Upper lobe of left lung (tissue), 6 donors: ENCODE measurements at regions not wholly inside any gene's neighbourhood (a gene's known extent, or its start where the extent isn't known, plus 50 kb on each side); places are given as distances from the start of the nearest gene placed in this dataset.

Source experiments
- ATAC-seq, 2 donors: fragments of 200-7000 bp; cut with Tn5 transposase; one replicate each; pipeline ENCODE4 v1.9.1; 2022; ENCODE audit warnings: mild to moderate bottlenecking in 2 of 2, moderate library complexity in 2 of 2; ENCODE audit not compliant: low FRiP score in 2 of 2
- DNase-seq, 2 donors: peaks; one replicate each; pipeline ENCODE4 v3.0.0-alpha.2; 2019 to 2020
- H3K27ac ChIP-seq, 4 donors: fragments of 200-600 bp; sonication (generic); one replicate each; pipeline ENCODE4 v1.5.1; 2016 to 2019
- H3K27me3 ChIP-seq, 4 donors: fragments of 200-600 bp; sonication (generic); one replicate each; pipeline ENCODE4 v1.5.1; 2017 to 2019
- H3K36me3 ChIP-seq, 4 donors: fragments of 200-600 bp; sonication (generic); one replicate each; pipeline ENCODE4 v1.5.1; 2016 to 2019
- H3K4me1 ChIP-seq, 4 donors: fragments of 200-600 bp; sonication (generic); one replicate each; pipeline ENCODE4 v1.5.1; 2018 to 2019
- H3K4me3 ChIP-seq, 4 donors: fragments of 200-600 bp; sonication (generic); one replicate each; pipeline ENCODE4 v1.5.1; 2017 to 2019; ENCODE audit warnings: mild to moderate bottlenecking in 2 of 4, moderate library complexity in 1 of 4
- H3K9me3 ChIP-seq, 4 donors: fragments of 200-600 bp; sonication (generic); one replicate each; pipeline ENCODE4 v1.5.1; 2018 to 2019
- CTCF ChIP-seq, 6 experiments: fragments of 450-650 bp in 4 of 6; fragments of 200-600 bp in 2 of 6; sonication (generic) in 2 of 6; IDR thresholded peaks; one replicate each; pipeline ENCODE4 v1.5.1; 2016 to 2019; ENCODE audit warnings: antibody characterized with exemption in 6 of 6
- EP300 ChIP-seq, 4 donors: sonication (generic); formaldehyde crosslinking; IDR thresholded peaks; one replicate each; pipeline ENCODE4 v1.5.1; 2017; ENCODE audit warnings: antibody characterized with exemption in 4 of 4, control low read depth in 2 of 4
- POLR2A ChIP-seq, 4 donors: fragments of 450-650 bp; IDR thresholded peaks; one replicate each; pipeline ENCODE4 v1.5.1; 2016 to 2017; ENCODE audit warnings: antibody characterized with exemption in 4 of 4, mild to moderate bottlenecking in 2 of 4
- POLR2AphosphoS5 ChIP-seq, 2 donors: sonication (generic); formaldehyde crosslinking; IDR thresholded peaks; one replicate each; pipeline ENCODE4 v1.5.1; 2017; ENCODE audit warnings: antibody characterized with exemption in 2 of 2
- WGBS, 2 donors: methylation state at CpG; one replicate each; pipeline ENCODE4 v1.1.5; 2017 to 2018; 5-methylcytosine and 5-hydroxymethylcytosine counted together
- donor health status: DM: no; HTN: no; CAD: no; lungs with moderate emphysema.
- donor health status: DM: no; HTN: yes; CAD: no; lungs with severe emphysema.

GRCh38 chr2:177331466-177331997 is 61.0 kb upstream of the AGPS start:
- Histone ChIP-seq H3K9me3 (no peaks in the 10 kb centered on the region), H3K36me3 (no peaks in the 10 kb centered on the region), H3K4me1 (peaks cover 0 to 7% (median 0%) of the 10 kb centered on the region in 4 donors), H3K27ac (peak overlapping the region in 1 of 4 donors; percentile 4), H3K27me3 (no peaks in the 10 kb centered on the region), H3K4me3 (no peak overlapping the region)
- no peak for TF ChIP-seq POLR2A (IDR thresholded peaks at IDR 0.05)
- no peak for TF ChIP-seq EP300 (IDR thresholded peaks at IDR 0.05)
- TF ChIP-seq CTCF (IDR thresholded peaks at IDR 0.05): no peak
- no peak for TF ChIP-seq POLR2AphosphoS5 (IDR thresholded peaks at IDR 0.05)
- DNase-seq (no peak), ATAC-seq (no peak)
- 80 to 84% methylated on average over 7 of the region's 7 CpGs for WGBS, 2 donors

- Histone ChIP-seq H3K27ac (peak overlapping the region in 2 of 4 donors; percentile 4 to 54), H3K36me3 (no peaks in the 10 kb centered on the region), H3K4me1 (peaks cover 0 to 7% (median 0%) of the 10 kb centered on the region in 4 donors), H3K9me3 (no peaks in the 10 kb centered on the region), H3K27me3 (no peaks in the 10 kb centered on the region), H3K4me3 (peak overlapping the region in 2 of 4 donors; percentile 12 to 17)
- peak; percentile 41 to 68 (median 62) for TF ChIP-seq CTCF (IDR thresholded peaks at IDR 0.05)
- no peak for TF ChIP-seq POLR2AphosphoS5 (IDR thresholded peaks at IDR 0.05)
- TF ChIP-seq POLR2A (IDR thresholded peaks at IDR 0.05): no peak
- TF ChIP-seq EP300 (IDR thresholded peaks at IDR 0.05): no peak
- peak; percentile 83 to 92 for ATAC-seq
- peak in 1 of 2 donors; percentile 46 for DNase-seq
- 23 to 29% methylated on average over 9 of the region's 9 CpGs for WGBS, 2 donors
These were observed 60.3 kb upstream of the AGPS start for GRCh38 chr2:177332026-177332991.

GRCh38 chr2:177332992-177333388 is 59.6 kb upstream of the AGPS start:
- peaks cover 0 to 3% (median 0%) of the 10 kb centered on the region in 4 donors for H3K36me3 ChIP-seq
- no peaks in the 10 kb centered on the region for H3K27me3 ChIP-seq
- no peak for DNase-seq
- H3K9me3 ChIP-seq: no peaks in the 10 kb centered on the region
- no peak for ATAC-seq
- H3K4me1 ChIP-seq: peaks cover 0 to 7% (median 0%) of the 10 kb centered on the region in 4 donors
- H3K27ac ChIP-seq: peak overlapping the region in 1 of 4 donors; percentile 54
- no peak overlapping the region for H3K4me3 ChIP-seq
- TF ChIP-seq POLR2A (IDR thresholded peaks at IDR 0.05): no peak
- TF ChIP-seq POLR2AphosphoS5 (IDR thresholded peaks at IDR 0.05): no peak
- no peak for TF ChIP-seq EP300 (IDR thresholded peaks at IDR 0.05)
- no peak for TF ChIP-seq CTCF (IDR thresholded peaks at IDR 0.05)
- 67 to 70% methylated on average over 5 of the region's 5 CpGs for WGBS, 2 donors

GRCh38 chr2:177334940-177335543 is 57.5 kb upstream of the AGPS start:
- Histone ChIP-seq H3K27me3 (no peaks in the 10 kb centered on the region), H3K9me3 (no peaks in the 10 kb centered on the region), H3K27ac (no peak overlapping the region), H3K36me3 (peaks cover 0 to 3% (median 0%) of the 10 kb centered on the region in 4 donors), H3K4me1 (peaks cover 0 to 7% (median 0%) of the 10 kb centered on the region in 4 donors), H3K4me3 (no peak overlapping the region)
- peak in 1 of 2 donors; percentile 24 for DNase-seq
- TF ChIP-seq POLR2A (IDR thresholded peaks at IDR 0.05) (no peak), EP300 (IDR thresholded peaks at IDR 0.05) (no peak), CTCF (IDR thresholded peaks at IDR 0.05) (peak; percentile 75 to 92 (median 86))
- peak; percentile 82 to 87 for ATAC-seq
- 39% methylated on average over 2 of the region's 2 CpGs for WGBS, 2 donors
